ENCODE measurements at regions not wholly inside any gene's neighbourhood (a gene's known extent, or its start where the extent isn't known, plus 50 kb on each side); places are given as distances from the start of the nearest gene placed in this dataset.
"Not testable (repeated sequence)": the region's sequence is repeated elsewhere in the genome, so short reads cannot be mapped to it uniquely, and the experiment has no call there.

GRCh38 chr7:85682833-85683620 lies 496.2 kb upstream of the SEMA3D start:
- DNase-seq = no peak
- in situ Hi-C loops (cut with HindIII; ENCODE audit: low pct_ligation_motif_present, low pct_unique_long_range_greater_than_20kb, low sequenced_read_pairs) = no loop called here

- in situ Hi-C loops (cut with HindIII; ENCODE audit: low pct_ligation_motif_present, low pct_unique_long_range_greater_than_20kb, low sequenced_read_pairs) = no loop called here
Measured at GRCh38 chr7:85681241-85681640, 494.4 kb upstream of the SEMA3D start.

GRCh38 chr7:85675093-85675492 lies 488.2 kb upstream of the SEMA3D start:
- in situ Hi-C loops (cut with HindIII; ENCODE audit: low pct_ligation_motif_present, low pct_unique_long_range_greater_than_20kb, low sequenced_read_pairs) = not testable (repeated sequence)

More at GRCh38 chr7:85681241-85681640, 494.4 kb upstream of the SEMA3D start:
- no peak for DNase-seq

GRCh38 chr7:85673876-85674275 lies 487.0 kb upstream of the SEMA3D start:
- in situ Hi-C loops (cut with HindIII; ENCODE audit: low pct_ligation_motif_present, low pct_unique_long_range_greater_than_20kb, low sequenced_read_pairs) = no loop called here
- no peak for DNase-seq

More at GRCh38 chr7:85675093-85675492, 488.2 kb upstream of the SEMA3D start:
- DNase-seq = not testable (repeated sequence)

GRCh38 chr7:85669225-85669624 lies 482.4 kb upstream of the SEMA3D start:
- in situ Hi-C loops (cut with HindIII; ENCODE audit: low pct_ligation_motif_present, low pct_unique_long_range_greater_than_20kb, low sequenced_read_pairs) = no loop called here
- DNase-seq = no peak

GRCh38 chr7:85664341-85664740 lies 477.5 kb upstream of the SEMA3D start:
- in situ Hi-C loops (cut with HindIII; ENCODE audit: low pct_ligation_motif_present, low pct_unique_long_range_greater_than_20kb, low sequenced_read_pairs) = no loop called here

GRCh38 chr7:85659364-85659763 lies 472.5 kb upstream of the SEMA3D start:
- DNase-seq = no peak
- in situ Hi-C loops (cut with HindIII; ENCODE audit: low pct_ligation_motif_present, low pct_unique_long_range_greater_than_20kb, low sequenced_read_pairs) = no loop called here

More at GRCh38 chr7:85664341-85664740, 477.5 kb upstream of the SEMA3D start:
- DNase-seq = no peak

- in situ Hi-C loops (cut with HindIII; ENCODE audit: low pct_ligation_motif_present, low pct_unique_long_range_greater_than_20kb, low sequenced_read_pairs) = no loop called here
- no peak for DNase-seq
Measured at GRCh38 chr7:85655252-85655651, 468.4 kb upstream of the SEMA3D start.

- in situ Hi-C loops (cut with HindIII; ENCODE audit: low pct_ligation_motif_present, low pct_unique_long_range_greater_than_20kb, low sequenced_read_pairs) = no loop called here
- no peak for DNase-seq
Measured at GRCh38 chr7:85644272-85644671, 457.4 kb upstream of the SEMA3D start.

- no peak for DNase-seq
- in situ Hi-C loops (cut with HindIII; ENCODE audit: low pct_ligation_motif_present, low pct_unique_long_range_greater_than_20kb, low sequenced_read_pairs) = no loop called here
Measured at GRCh38 chr7:85641331-85641730, 454.5 kb upstream of the SEMA3D start.

- DNase-seq = no peak
- in situ Hi-C loops (cut with HindIII; ENCODE audit: low pct_ligation_motif_present, low pct_unique_long_range_greater_than_20kb, low sequenced_read_pairs) = no loop called here
Measured at GRCh38 chr7:85638394-85638793, 451.5 kb upstream of the SEMA3D start.

GRCh38 chr7:85634951-85635350 lies 448.1 kb upstream of the SEMA3D start:
- in situ Hi-C loops (cut with HindIII; ENCODE audit: low pct_ligation_motif_present, low pct_unique_long_range_greater_than_20kb, low sequenced_read_pairs) = no loop called here
- no peak for DNase-seq

- no peak for DNase-seq
Measured at GRCh38 chr7:85630904-85631600, 444.2 kb upstream of the SEMA3D start.

GRCh38 chr7:85627791-85628586 lies 441.1 kb upstream of the SEMA3D start:
- in situ Hi-C loops (cut with HindIII; ENCODE audit: low pct_ligation_motif_present, low pct_unique_long_range_greater_than_20kb, low sequenced_read_pairs) = no loop called here
- no peak for DNase-seq

More at GRCh38 chr7:85630904-85631600, 444.2 kb upstream of the SEMA3D start:
- in situ Hi-C loops (cut with HindIII; ENCODE audit: low pct_ligation_motif_present, low pct_unique_long_range_greater_than_20kb, low sequenced_read_pairs) = no loop called here

GRCh38 chr7:85622059-85622458 lies 435.2 kb upstream of the SEMA3D start:
- in situ Hi-C loops (cut with HindIII; ENCODE audit: low pct_ligation_motif_present, low pct_unique_long_range_greater_than_20kb, low sequenced_read_pairs) = no loop called here
- DNase-seq = no peak

- in situ Hi-C loops (cut with HindIII; ENCODE audit: low pct_ligation_motif_present, low pct_unique_long_range_greater_than_20kb, low sequenced_read_pairs) = no loop called here
- DNase-seq = no peak
Measured at GRCh38 chr7:85620936-85621685, 434.3 kb upstream of the SEMA3D start.

GRCh38 chr7:85619236-85619635 lies 432.4 kb upstream of the SEMA3D start:
- in situ Hi-C loops (cut with HindIII; ENCODE audit: low pct_ligation_motif_present, low pct_unique_long_range_greater_than_20kb, low sequenced_read_pairs) = no loop called here
- no peak for DNase-seq

- in situ Hi-C loops (cut with HindIII; ENCODE audit: low pct_ligation_motif_present, low pct_unique_long_range_greater_than_20kb, low sequenced_read_pairs) = no loop called here
- no peak for DNase-seq
Measured at GRCh38 chr7:85614684-85615083, 427.8 kb upstream of the SEMA3D start.
